Astrocyte (in vitro differentiated cells and primary cell): ENCODE measurements at regions not wholly inside any gene's neighbourhood (a gene's known extent, or its start where the extent isn't known, plus 50 kb on each side); places are given as distances from the start of the nearest gene placed in this dataset.

Experiments
- DNase-seq: peaks from one replicate; pipeline ENCODE4 v3.0.0-alpha.2; 2010; ENCODE audit warnings: low read depth
- FAIRE-seq: peaks from 2 replicates; lab custom pipeline; 2011; peaks lifted over from hg19 to GRCh38; lab: Jason Lieb, UNC
- H2AFZ ChIP-seq: 2 replicates; pipeline ENCODE4 v1.6.0; 2012; ENCODE audit warnings: low read depth, low read length, inconsistent platforms
- H3K27ac ChIP-seq: 2 replicates; pipeline ENCODE4 v1.5.1; 2011; ENCODE audit warnings: low read depth, low read length, inconsistent platforms
- H3K27me3 ChIP-seq: 2 replicates; pipeline ENCODE4 v1.6.0; 2011; ENCODE audit warnings: low read length, inconsistent platforms; ENCODE audit not compliant: insufficient read depth
- H3K36me3 ChIP-seq: 2 replicates; pipeline ENCODE4 v1.5.1; 2011; ENCODE audit warnings: low read length, inconsistent platforms; ENCODE audit not compliant: insufficient read depth
- H3K4me1 ChIP-seq: 2 replicates; pipeline ENCODE4 v1.5.1; 2011; ENCODE audit warnings: low read length, inconsistent platforms; ENCODE audit not compliant: insufficient read depth
- H3K4me2 ChIP-seq: 2 replicates; pipeline ENCODE4 v1.6.0; 2012; ENCODE audit warnings: low read length, inconsistent platforms
- H3K4me3 ChIP-seq: 2 replicates; pipeline ENCODE4 v1.5.1; 2011; ENCODE audit warnings: low read depth, mild to moderate bottlenecking, low read length, inconsistent platforms; ENCODE audit not compliant: insufficient read depth
- H3K79me2 ChIP-seq: 2 replicates; pipeline ENCODE4 v1.6.0; 2012; ENCODE audit warnings: mild to moderate bottlenecking, low read length, inconsistent platforms; ENCODE audit not compliant: insufficient read depth
- H3K9ac ChIP-seq: 2 replicates; pipeline ENCODE4 v1.6.0; 2012; ENCODE audit warnings: mild to moderate bottlenecking, low read length, inconsistent platforms
- H3K9me3 ChIP-seq: 2 replicates; pipeline ENCODE4 v1.5.1; 2012; ENCODE audit warnings: low read depth, mild to moderate bottlenecking, low read length, inconsistent platforms; ENCODE audit not compliant: insufficient read depth
- H4K20me1 ChIP-seq: 2 replicates; pipeline ENCODE4 v1.6.0; 2012; ENCODE audit warnings: low read length, inconsistent platforms; ENCODE audit not compliant: insufficient read depth
- H3K27ac Mint-ChIP-seq: one replicate; pipeline ENCODE4 v1.8.0; 2021; ENCODE audit warnings: mild to moderate bottlenecking, mixed read lengths; ENCODE audit not compliant: unreplicated experiment
- H3K27me3 Mint-ChIP-seq: one replicate; pipeline ENCODE4 v1.8.0; 2021; ENCODE audit warnings: low read depth, mixed read lengths; ENCODE audit not compliant: unreplicated experiment
- H3K36me3 Mint-ChIP-seq: one replicate; pipeline ENCODE4 v1.8.0; 2021; ENCODE audit warnings: low read depth, mixed read lengths; ENCODE audit not compliant: unreplicated experiment
- H3K4me1 Mint-ChIP-seq: one replicate; pipeline ENCODE4 v1.8.0; 2021; ENCODE audit warnings: low read depth, mixed read lengths; ENCODE audit not compliant: unreplicated experiment
- H3K4me3 Mint-ChIP-seq: one replicate; pipeline ENCODE4 v1.8.0; 2021; ENCODE audit warnings: mild to moderate bottlenecking, moderate library complexity, mixed read lengths; ENCODE audit not compliant: unreplicated experiment
- H3K9me3 Mint-ChIP-seq: one replicate; pipeline ENCODE4 v1.8.0; 2021; ENCODE audit warnings: mild to moderate bottlenecking, mixed read lengths; ENCODE audit not compliant: unreplicated experiment
- EZH2 ChIP-seq: IDR thresholded peaks from 2 replicates; pipeline ENCODE4 v1.6.1; 2012; ENCODE audit warnings: mild to moderate bottlenecking, low read length, inconsistent platforms; ENCODE audit not compliant: insufficient read depth
- TF ChIP-seq, protein P1 (sequence below): IDR thresholded peaks from 2 replicates; pipeline ENCODE4 v1.5.1; 2011; ENCODE audit warnings: low read depth, mild to moderate bottlenecking, inconsistent platforms, low read length, moderate library complexity; ENCODE audit not compliant: insufficient read depth

DNA sequence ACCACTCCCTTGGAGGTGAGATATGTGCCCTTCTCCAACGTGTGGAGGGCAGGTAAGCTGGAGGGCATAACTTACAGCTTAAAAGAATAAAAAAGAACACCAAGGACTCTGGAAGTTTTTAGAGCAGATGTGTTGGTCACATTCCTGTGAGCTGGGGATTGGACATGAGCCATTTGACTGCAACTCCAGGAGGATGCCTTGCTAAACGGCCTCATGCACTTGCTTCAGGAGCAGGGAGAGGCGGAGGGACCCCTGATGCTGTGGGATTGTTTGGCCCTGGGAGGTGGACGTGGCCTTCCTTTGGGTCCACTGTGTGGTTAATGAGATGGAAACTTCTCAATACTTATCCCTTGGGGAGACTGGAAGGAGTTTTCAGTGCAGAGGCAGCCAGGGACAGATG, 185.6 kb downstream of the RHOU start:
- no peaks in the 10 kb centered on the region for H3K36me3 Mint-ChIP-seq
- no peak overlapping the region for H3K4me2 ChIP-seq
- H3K36me3 ChIP-seq: no peaks in the 10 kb centered on the region
- H4K20me1 ChIP-seq: no peaks in the 10 kb centered on the region
- H3K79me2 ChIP-seq: no peaks in the 10 kb centered on the region
- no peak overlapping the region for H3K4me3 Mint-ChIP-seq
- no peak overlapping the region for H3K27ac Mint-ChIP-seq
- H3K9me3 Mint-ChIP-seq: peaks cover 3% of the 10 kb centered on the region
- no peak overlapping the region for H3K27ac ChIP-seq
- no peak for DNase-seq
- H3K27me3 Mint-ChIP-seq: peaks cover 25% of the 10 kb centered on the region
- H3K4me1 Mint-ChIP-seq: no peaks in the 10 kb centered on the region
- FAIRE-seq: no peak
- no peaks in the 10 kb centered on the region for H3K4me1 ChIP-seq
- TF ChIP-seq, protein P1, sequence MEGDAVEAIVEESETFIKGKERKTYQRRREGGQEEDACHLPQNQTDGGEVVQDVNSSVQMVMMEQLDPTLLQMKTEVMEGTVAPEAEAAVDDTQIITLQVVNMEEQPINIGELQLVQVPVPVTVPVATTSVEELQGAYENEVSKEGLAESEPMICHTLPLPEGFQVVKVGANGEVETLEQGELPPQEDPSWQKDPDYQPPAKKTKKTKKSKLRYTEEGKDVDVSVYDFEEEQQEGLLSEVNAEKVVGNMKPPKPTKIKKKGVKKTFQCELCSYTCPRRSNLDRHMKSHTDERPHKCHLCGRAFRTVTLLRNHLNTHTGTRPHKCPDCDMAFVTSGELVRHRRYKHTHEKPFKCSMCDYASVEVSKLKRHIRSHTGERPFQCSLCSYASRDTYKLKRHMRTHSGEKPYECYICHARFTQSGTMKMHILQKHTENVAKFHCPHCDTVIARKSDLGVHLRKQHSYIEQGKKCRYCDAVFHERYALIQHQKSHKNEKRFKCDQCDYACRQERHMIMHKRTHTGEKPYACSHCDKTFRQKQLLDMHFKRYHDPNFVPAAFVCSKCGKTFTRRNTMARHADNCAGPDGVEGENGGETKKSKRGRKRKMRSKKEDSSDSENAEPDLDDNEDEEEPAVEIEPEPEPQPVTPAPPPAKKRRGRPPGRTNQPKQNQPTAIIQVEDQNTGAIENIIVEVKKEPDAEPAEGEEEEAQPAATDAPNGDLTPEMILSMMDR: no peak
- no peak for TF ChIP-seq EZH2
- H3K27me3 ChIP-seq: peaks cover 3% of the 10 kb centered on the region
- H3K9ac ChIP-seq: no peak overlapping the region
- H3K4me3 ChIP-seq: no peak overlapping the region
- no peak overlapping the region for H2AFZ ChIP-seq
- no peaks in the 10 kb centered on the region for H3K9me3 ChIP-seq

DNA sequence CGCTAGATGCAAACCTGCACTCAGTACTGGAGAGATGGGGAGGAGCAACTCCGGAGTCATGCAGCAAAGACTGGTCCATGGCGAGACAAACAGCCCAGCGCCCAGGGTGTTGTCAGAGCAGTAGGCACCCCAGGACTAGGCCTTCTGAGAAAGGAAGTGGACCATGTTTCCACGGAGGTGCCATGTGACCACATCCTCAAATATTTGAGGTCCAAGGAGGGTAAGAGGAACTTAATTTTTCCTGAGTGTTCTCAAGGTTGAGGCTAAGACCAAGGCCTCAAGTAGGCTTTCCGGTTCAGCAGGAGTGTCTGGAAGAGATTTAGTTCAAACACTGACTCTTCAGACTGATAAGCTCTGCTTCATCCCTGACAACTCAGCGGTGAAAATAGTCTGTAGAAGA, 186.2 kb downstream of the RHOU start:
- H3K9ac ChIP-seq: no peak overlapping the region
- no peaks in the 10 kb centered on the region for H3K4me1 ChIP-seq
- Mint-ChIP-seq H3K27ac (no peak overlapping the region), H3K36me3 (no peaks in the 10 kb centered on the region), H3K4me3 (no peak overlapping the region), H3K4me1 (no peaks in the 10 kb centered on the region), H3K27me3 (peaks cover 24% of the 10 kb centered on the region), H3K9me3 (no peaks in the 10 kb centered on the region)
- TF ChIP-seq, protein P1: no peak
- TF ChIP-seq EZH2: no peak
- peaks cover 3% of the 10 kb centered on the region for H3K27me3 ChIP-seq
- DNase-seq (no peak), FAIRE-seq (no peak)
- H2AFZ ChIP-seq: no peak overlapping the region
- H4K20me1 ChIP-seq: no peaks in the 10 kb centered on the region
- H3K4me3 ChIP-seq: no peak overlapping the region
- H3K27ac ChIP-seq: no peak overlapping the region
- H3K36me3 ChIP-seq: no peaks in the 10 kb centered on the region
- H3K9me3 ChIP-seq: no peaks in the 10 kb centered on the region
- no peaks in the 10 kb centered on the region for H3K79me2 ChIP-seq
- H3K4me2 ChIP-seq: no peak overlapping the region

DNA sequence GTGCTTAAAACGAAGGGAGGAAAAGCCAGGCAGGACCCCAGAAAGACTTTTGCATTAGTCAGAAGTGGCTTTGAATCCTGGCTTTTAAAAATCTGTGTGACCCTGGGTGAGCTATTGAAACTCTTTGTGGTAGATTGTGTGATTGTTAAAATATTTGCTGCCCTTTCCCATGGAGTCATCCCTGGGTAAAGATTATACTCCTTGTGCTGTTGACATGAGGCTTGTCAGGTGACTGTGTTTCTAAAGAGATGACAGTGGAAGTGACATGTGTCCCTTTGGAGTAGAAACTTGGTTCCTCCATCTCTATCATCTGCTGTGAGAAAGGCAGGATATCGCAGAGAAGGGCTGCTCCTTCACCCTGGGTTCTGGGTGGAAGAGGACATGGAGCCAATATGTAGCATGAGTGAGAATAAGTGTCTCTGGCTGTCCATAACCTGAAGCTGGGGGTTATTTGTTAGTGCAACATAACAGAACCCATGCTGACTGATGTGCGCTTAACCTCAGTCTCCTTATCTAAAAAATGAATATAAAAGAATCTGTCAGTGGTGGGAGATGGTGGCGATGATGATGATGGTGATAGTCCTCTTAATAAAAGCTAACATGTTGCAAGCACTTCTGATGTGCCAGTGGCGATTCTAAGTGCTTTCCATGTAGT, 187.6 kb downstream of the RHOU start:
- H3K36me3 ChIP-seq: no peaks in the 10 kb centered on the region
- H4K20me1 ChIP-seq: no peaks in the 10 kb centered on the region
- H3K4me1 ChIP-seq: no peaks in the 10 kb centered on the region
- FAIRE-seq (no peak), DNase-seq (no peak)
- H2AFZ ChIP-seq: no peak overlapping the region
- H3K9me3 ChIP-seq: no peaks in the 10 kb centered on the region
- no peaks in the 10 kb centered on the region for H3K79me2 ChIP-seq
- H3K27me3 Mint-ChIP-seq: peaks cover 17% of the 10 kb centered on the region
- no peaks in the 10 kb centered on the region for H3K9me3 Mint-ChIP-seq
- peaks cover under 1% of the 10 kb centered on the region for H3K4me1 Mint-ChIP-seq
- no peak overlapping the region for H3K27ac Mint-ChIP-seq
- no peak overlapping the region for H3K4me3 ChIP-seq
- TF ChIP-seq, protein P1: no peak
- no peak for TF ChIP-seq EZH2
- H3K27ac ChIP-seq: no peak overlapping the region
- H3K4me3 Mint-ChIP-seq: no peak overlapping the region
- peaks cover 3% of the 10 kb centered on the region for H3K27me3 ChIP-seq
- no peak overlapping the region for H3K9ac ChIP-seq
- no peaks in the 10 kb centered on the region for H3K36me3 Mint-ChIP-seq
- H3K4me2 ChIP-seq: no peak overlapping the region
